HCT116 (cell line): ENCODE measurements at regions not wholly inside any gene's neighbourhood (a gene's known extent, or its start where the extent isn't known, plus 50 kb on each side); places are given as distances from the start of the nearest gene placed in this dataset.

Experiments
- ATAC-seq: fragments of 200-7000 bp; cut with Tn5 transposase; 2 replicates; pipeline ENCODE4 v1.9.1; 2020; ENCODE audit warnings: mild to moderate bottlenecking, moderate library complexity
- BruUV-seq: library from RNA; stranded (reverse); fragments of 400-500 nt; replicated peaks from 2 replicates; lab custom pipeline; 2021; lab: Mats Ljungman, UMichigan
- CTCF ChIA-PET: fragments of 300-600 bp; sonication (Branson Sonifier 250); formaldehyde crosslinking; loops from one replicate; lab custom pipeline; 2021; ENCODE audit warnings: antibody characterized with exemption; lab: Charles Lee
- POLR2A ChIA-PET: fragments of 300-600, 350-600 bp; sonication (Branson Sonifier 250); formaldehyde crosslinking; loops from one replicate; lab custom pipeline; 2021; ENCODE audit warnings: antibody characterized with exemption; lab: Charles Lee
- RAD21 ChIA-PET, 2 experiments: fragments of 300-600 bp; sonication (Branson Sonifier 250); formaldehyde crosslinking; loops; one replicate each; lab custom pipeline; 2023; ENCODE audit warnings: low total read pairs in 2 of 2; ENCODE audit not compliant: uncharacterized antibody in 2 of 2, unreplicated experiment in 2 of 2, low non-redundant PET in 1 of 2; lab: Charles Lee
- DNase-seq: peaks from one replicate; pipeline ENCODE4 v3.0.0-alpha.2; 2010; ENCODE audit warnings: low read depth, low spot score
- H2AFZ ChIP-seq: fragments of 200-600 bp; shearing (Covaris generic), sonication (generic); 2 replicates; pipeline ENCODE4 v1.6.1; 2017; ENCODE audit warnings: low read depth, mixed run types, mixed read lengths, antibody characterized with exemption, low read length; ENCODE audit not compliant: poor library complexity, severe bottlenecking
- H3K27ac ChIP-seq: 2 replicates; pipeline ENCODE4 v1.5.1; 2012; ENCODE audit warnings: low read depth, low read length
- H3K27me3 ChIP-seq: fragments of 200-600 bp; sonication (generic); 2 replicates; pipeline ENCODE4 v1.6.1; 2016; ENCODE audit warnings: mixed run types, low read length, mixed read lengths; ENCODE audit not compliant: insufficient read depth
- H3K36me3 ChIP-seq, 2 experiments: fragments of 200-500 bp in 1 of 2; fragments of 200-600 bp in 1 of 2; sonication (Bioruptor generic) in 1 of 2; sonication (generic) in 1 of 2; 2 replicates each; pipeline versions ENCODE4 v1.5.1 to v1.6.1; 2014 to 2016; ENCODE audit warnings: low read length in 2 of 2, inconsistent platforms in 1 of 2, mixed read lengths in 1 of 2, mixed run types in 1 of 2; ENCODE audit not compliant: insufficient read depth in 2 of 2, control insufficient read depth in 1 of 2
- H3K4me1 ChIP-seq, 2 experiments: fragments of 200-600 bp in 1 of 2; sonication (generic) in 1 of 2; 2 replicates each; pipeline versions ENCODE4 v1.5.1 to v1.6.1; 2012 to 2017; ENCODE audit warnings: low read length in 2 of 2, inconsistent platforms in 1 of 2, mild to moderate bottlenecking in 1 of 2, mixed read lengths in 1 of 2, mixed run types in 1 of 2, moderate library complexity in 1 of 2; ENCODE audit not compliant: insufficient read depth in 2 of 2, control insufficient read depth in 1 of 2
- H3K4me2 ChIP-seq: fragments of 200-600 bp; sonication (generic); 2 replicates; pipeline ENCODE4 v1.6.1; 2017; ENCODE audit warnings: mixed run types, low read length, mixed read lengths
- H3K4me3 ChIP-seq, 2 experiments: fragments of 200-600 bp in 1 of 2; sonication (generic) in 1 of 2; replicated peaks in 1 of 2; 2 replicates each; pipeline ENCODE4 v1.5.1; 2011 to 2016; ENCODE audit warnings: low read length in 2 of 2, control low read depth in 1 of 2, low read depth in 1 of 2, mild to moderate bottlenecking in 1 of 2, mixed read lengths in 1 of 2, mixed run types in 1 of 2
- H3K79me2 ChIP-seq: fragments of 200-600 bp; sonication (generic); 2 replicates; pipeline ENCODE4 v1.6.1; 2017; ENCODE audit warnings: mild to moderate bottlenecking, mixed run types, low read length, moderate library complexity, mixed read lengths; ENCODE audit not compliant: insufficient read depth
- H3K9ac ChIP-seq: fragments of 200-600 bp; sonication (generic); 2 replicates; pipeline ENCODE4 v1.6.1; 2016; ENCODE audit warnings: low read length, mixed read lengths
- H3K9me2 ChIP-seq: fragments of 200-600 bp; sonication (generic), shearing (Covaris generic); 2 replicates; pipeline ENCODE4 v1.6.1; 2017; ENCODE audit warnings: mixed run types, mild to moderate bottlenecking, moderate library complexity; ENCODE audit not compliant: insufficient read depth
- H3K9me3 ChIP-seq, 2 experiments: fragments of 200-500 bp in 1 of 2; fragments of 200-600 bp in 1 of 2; sonication (Bioruptor generic) in 1 of 2; sonication (generic) in 1 of 2; 2 replicates each; pipeline ENCODE4 v1.6.1; 2014 to 2017; ENCODE audit warnings: low read length in 2 of 2, mixed read lengths in 2 of 2, inconsistent platforms in 1 of 2, low read depth in 1 of 2, mild to moderate bottlenecking in 1 of 2, mixed run types in 1 of 2, moderate library complexity in 1 of 2; ENCODE audit not compliant: control insufficient read depth in 1 of 2, insufficient read depth in 1 of 2
- H4K20me1 ChIP-seq: fragments of 200-600 bp; sonication (generic), shearing (Covaris generic); 2 replicates; pipeline ENCODE4 v1.6.1; 2017; ENCODE audit warnings: mixed run types, mild to moderate bottlenecking, moderate library complexity; ENCODE audit not compliant: insufficient read depth
- CBX3 ChIP-seq: IDR thresholded peaks from 2 replicates; pipeline ENCODE4 v1.6.1; 2012; ENCODE audit warnings: low read depth
- EGR1 ChIP-seq: IDR thresholded peaks from 2 replicates; pipeline ENCODE4 v1.6.1; 2012; ENCODE audit warnings: low read depth
- EZH2phosphoT487 ChIP-seq: fragments of 200-600 bp; IDR thresholded peaks from 2 replicates; pipeline ENCODE4 v1.6.1; 2018; ENCODE audit warnings: antibody characterized with exemption, borderline replicate concordance
- POLR2A ChIP-seq: IDR thresholded peaks from 2 replicates; pipeline ENCODE4 v1.7.0; 2011; ENCODE audit warnings: borderline replicate concordance; ENCODE audit not compliant: insufficient read depth, insufficient read length; ENCODE audit errors: extremely low read depth
- POLR2AphosphoS5 ChIP-seq: IDR thresholded peaks from 2 replicates; pipeline ENCODE4 v1.6.1; 2011; ENCODE audit warnings: mild to moderate bottlenecking, low read depth, low read length, moderate library complexity
- SIN3A ChIP-seq: IDR thresholded peaks from 2 replicates; pipeline ENCODE4 v1.6.1; 2012; ENCODE audit warnings: low read depth
- SP1 ChIP-seq: IDR thresholded peaks from 2 replicates; pipeline ENCODE4 v1.6.1; 2012; ENCODE audit warnings: low read depth
- TCF7L2 ChIP-seq: IDR thresholded peaks from 2 replicates; pipeline ENCODE4 v1.7.0; 2011; ENCODE audit warnings: borderline replicate concordance, inconsistent platforms; ENCODE audit not compliant: insufficient read depth, insufficient read length; ENCODE audit errors: extremely low read depth
- ZNF274 ChIP-seq: fragments of 200-500 bp; sonication (Bioruptor generic); IDR thresholded peaks from 2 replicates; pipeline ENCODE4 v1.6.1; 2014; ENCODE audit warnings: mild to moderate bottlenecking, low read depth, low read length, inconsistent platforms
- intact Hi-C: fragments of 100-400 bp; cut with micrococcal nuclease; formaldehyde crosslinking; loops from 2 replicates; pipeline ENCODE4 v1.10.0; 2022
- TF ChIP-seq, protein P1 (sequence below): IDR thresholded peaks from 2 replicates; pipeline ENCODE4 v1.6.1; 2012; ENCODE audit warnings: low read depth
- TF ChIP-seq, protein P2 (sequence below): IDR thresholded peaks from 2 replicates; pipeline ENCODE4 v1.6.1; 2011; ENCODE audit warnings: mild to moderate bottlenecking, low read length, moderate library complexity; ENCODE audit not compliant: insufficient replicate concordance; ENCODE audit errors: extremely low read depth

DNA sequence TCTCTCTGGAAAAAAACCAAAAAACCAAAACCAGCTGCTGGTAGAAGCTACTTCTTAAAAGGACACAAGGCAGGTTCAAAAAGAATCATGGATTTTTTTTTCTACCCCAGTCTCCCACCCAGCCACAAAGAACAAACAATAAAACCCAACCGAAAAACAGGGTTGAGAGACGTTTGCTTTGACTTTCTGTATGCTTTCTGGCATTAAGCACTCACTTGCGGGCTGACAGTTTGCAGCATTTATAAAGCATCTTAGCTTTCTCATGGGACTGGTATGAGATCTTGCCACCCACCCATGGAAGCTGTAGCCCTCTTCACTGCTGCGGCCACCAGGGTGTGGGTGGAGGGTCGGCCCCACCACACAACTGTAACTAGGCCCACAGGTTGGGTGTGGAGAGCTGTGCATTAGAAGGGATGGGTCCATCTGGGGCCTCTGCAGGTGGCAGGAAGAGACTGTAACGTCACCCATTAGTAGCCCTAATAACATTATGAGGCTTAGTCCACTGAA is 165.7 kb downstream of the RHOU start:
- H3K9me3 ChIP-seq = no peaks in the 10 kb centered on the region
- H3K4me3 ChIP-seq = no peak overlapping the region
- no peaks in the 10 kb centered on the region for H3K79me2 ChIP-seq
- H3K4me1 ChIP-seq = peaks cover 11 to 14% of the 10 kb centered on the region in 2 experiments
- H3K27me3 ChIP-seq = peaks cover 8% of the 10 kb centered on the region; the same call in 1 of the 2 replicates
- H4K20me1 ChIP-seq = no peaks in the 10 kb centered on the region
- ChIA-PET CTCF (no interaction called here), POLR2A (no interaction called here), RAD21 (no interaction called here)
- no peak overlapping the region for H2AFZ ChIP-seq
- intact Hi-C loops = no loop called here
- no TSS peak for BruUV-seq
- no peaks in the 10 kb centered on the region for H3K36me3 ChIP-seq
- no peak overlapping the region for H3K27ac ChIP-seq
- no peak overlapping the region for H3K4me2 ChIP-seq
- H3K9ac ChIP-seq = no peak overlapping the region
- DNase-seq (no peak), ATAC-seq (no peak)
- no peaks in the 10 kb centered on the region for H3K9me2 ChIP-seq
- TF ChIP-seq CBX3 (no peak), EZH2phosphoT487 (no peak)
- TF ChIP-seq, protein P1, sequence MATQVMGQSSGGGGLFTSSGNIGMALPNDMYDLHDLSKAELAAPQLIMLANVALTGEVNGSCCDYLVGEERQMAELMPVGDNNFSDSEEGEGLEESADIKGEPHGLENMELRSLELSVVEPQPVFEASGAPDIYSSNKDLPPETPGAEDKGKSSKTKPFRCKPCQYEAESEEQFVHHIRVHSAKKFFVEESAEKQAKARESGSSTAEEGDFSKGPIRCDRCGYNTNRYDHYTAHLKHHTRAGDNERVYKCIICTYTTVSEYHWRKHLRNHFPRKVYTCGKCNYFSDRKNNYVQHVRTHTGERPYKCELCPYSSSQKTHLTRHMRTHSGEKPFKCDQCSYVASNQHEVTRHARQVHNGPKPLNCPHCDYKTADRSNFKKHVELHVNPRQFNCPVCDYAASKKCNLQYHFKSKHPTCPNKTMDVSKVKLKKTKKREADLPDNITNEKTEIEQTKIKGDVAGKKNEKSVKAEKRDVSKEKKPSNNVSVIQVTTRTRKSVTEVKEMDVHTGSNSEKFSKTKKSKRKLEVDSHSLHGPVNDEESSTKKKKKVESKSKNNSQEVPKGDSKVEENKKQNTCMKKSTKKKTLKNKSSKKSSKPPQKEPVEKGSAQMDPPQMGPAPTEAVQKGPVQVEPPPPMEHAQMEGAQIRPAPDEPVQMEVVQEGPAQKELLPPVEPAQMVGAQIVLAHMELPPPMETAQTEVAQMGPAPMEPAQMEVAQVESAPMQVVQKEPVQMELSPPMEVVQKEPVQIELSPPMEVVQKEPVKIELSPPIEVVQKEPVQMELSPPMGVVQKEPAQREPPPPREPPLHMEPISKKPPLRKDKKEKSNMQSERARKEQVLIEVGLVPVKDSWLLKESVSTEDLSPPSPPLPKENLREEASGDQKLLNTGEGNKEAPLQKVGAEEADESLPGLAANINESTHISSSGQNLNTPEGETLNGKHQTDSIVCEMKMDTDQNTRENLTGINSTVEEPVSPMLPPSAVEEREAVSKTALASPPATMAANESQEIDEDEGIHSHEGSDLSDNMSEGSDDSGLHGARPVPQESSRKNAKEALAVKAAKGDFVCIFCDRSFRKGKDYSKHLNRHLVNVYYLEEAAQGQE = no peak

DNA sequence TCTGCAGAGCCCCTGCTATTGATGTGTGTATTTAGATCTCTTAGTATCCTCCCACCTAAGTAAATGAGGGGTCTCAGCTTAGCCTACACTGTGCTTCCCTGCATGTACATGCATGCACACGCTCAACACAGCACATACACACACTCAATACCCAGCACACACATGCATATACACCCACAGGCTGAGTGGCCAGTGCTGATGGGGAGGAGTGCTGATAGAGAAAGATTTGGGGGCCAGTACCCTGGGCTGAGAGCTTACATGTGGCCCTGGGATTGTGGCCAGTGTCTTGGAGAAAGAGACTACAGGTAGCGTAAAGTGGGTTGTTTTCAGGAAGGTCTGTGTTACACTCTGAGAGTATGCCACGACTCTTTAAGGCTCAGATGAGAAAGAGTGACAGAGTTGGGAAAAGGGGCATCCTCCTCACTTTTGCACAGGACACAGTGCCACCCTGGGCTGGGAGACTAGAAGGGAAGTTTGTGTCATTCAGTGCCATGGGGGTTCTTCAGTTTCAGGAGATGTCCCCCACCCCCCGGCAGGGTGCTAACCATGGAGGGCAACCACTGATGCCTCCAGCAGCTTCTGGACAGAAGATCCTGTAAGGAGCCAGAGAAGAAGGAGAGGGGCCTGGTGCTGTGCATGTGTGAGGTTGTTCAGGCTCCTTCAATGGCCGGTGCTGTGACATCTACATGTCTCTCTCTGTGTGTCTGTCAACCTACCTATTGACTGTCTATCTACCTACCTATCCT is 166.8 kb downstream of the RHOU start:
- intact Hi-C loops = no loop called here
- H3K79me2 ChIP-seq = no peaks in the 10 kb centered on the region
- CTCF ChIA-PET = no interaction called here

More for the DNA sequence above, 166.8 kb downstream of the RHOU start:
- no peak overlapping the region for H2AFZ ChIP-seq
- H3K27ac ChIP-seq = no peak overlapping the region
- H3K4me3 ChIP-seq = no peak overlapping the region
- H3K4me2 ChIP-seq = no peak overlapping the region
- ChIA-PET RAD21 (no interaction called here), POLR2A (no interaction called here)
- H3K4me1 ChIP-seq = peaks cover 11 to 14% of the 10 kb centered on the region in 2 experiments
- no peak overlapping the region for H3K9ac ChIP-seq
- no peak for DNase-seq
- no TSS peak for BruUV-seq
- H4K20me1 ChIP-seq = no peaks in the 10 kb centered on the region
- H3K36me3 ChIP-seq = no peaks in the 10 kb centered on the region
- peaks cover 14% of the 10 kb centered on the region; the same call in 1 of the 2 replicates for H3K27me3 ChIP-seq
- H3K9me3 ChIP-seq = no peaks in the 10 kb centered on the region
- no peaks in the 10 kb centered on the region for H3K9me2 ChIP-seq
- ATAC-seq = no peak
- TF ChIP-seq SIN3A (no peak), ZNF274 (no peak), SP1 (no peak), EGR1 (no peak), TCF7L2 (no peak), CBX3 (no peak), POLR2AphosphoS5 (no peak), POLR2A (no peak)
- TF ChIP-seq, protein P2, sequence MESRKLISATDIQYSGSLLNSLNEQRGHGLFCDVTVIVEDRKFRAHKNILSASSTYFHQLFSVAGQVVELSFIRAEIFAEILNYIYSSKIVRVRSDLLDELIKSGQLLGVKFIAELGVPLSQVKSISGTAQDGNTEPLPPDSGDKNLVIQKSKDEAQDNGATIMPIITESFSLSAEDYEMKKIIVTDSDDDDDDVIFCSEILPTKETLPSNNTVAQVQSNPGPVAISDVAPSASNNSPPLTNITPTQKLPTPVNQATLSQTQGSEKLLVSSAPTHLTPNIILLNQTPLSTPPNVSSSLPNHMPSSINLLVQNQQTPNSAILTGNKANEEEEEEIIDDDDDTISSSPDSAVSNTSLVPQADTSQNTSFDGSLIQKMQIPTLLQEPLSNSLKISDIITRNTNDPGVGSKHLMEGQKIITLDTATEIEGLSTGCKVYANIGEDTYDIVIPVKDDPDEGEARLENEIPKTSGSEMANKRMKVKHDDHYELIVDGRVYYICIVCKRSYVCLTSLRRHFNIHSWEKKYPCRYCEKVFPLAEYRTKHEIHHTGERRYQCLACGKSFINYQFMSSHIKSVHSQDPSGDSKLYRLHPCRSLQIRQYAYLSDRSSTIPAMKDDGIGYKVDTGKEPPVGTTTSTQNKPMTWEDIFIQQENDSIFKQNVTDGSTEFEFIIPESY = no peak
